Ammon's horn (tissue), 1 donor: ENCODE measurements at regions not wholly inside any gene's neighbourhood (a gene's known extent, or its start where the extent isn't known, plus 50 kb on each side); places are given as distances from the start of the nearest gene placed in this dataset.
A peak's percentile ranks its signal among the peaks of the same experiment; 100 is the strongest.

ENCODE experiments used
- DNase-seq: peaks from one replicate; pipeline ENCODE4 v3.0.0-alpha.2; 2016; ENCODE audit warnings: low spot score

GRCh38 chr4:140316799-140317198 lies 56.6 kb upstream of the SCOC start:
- DNase-seq, result no peak

GRCh38 chr4:140315970-140316369 lies 57.5 kb upstream of the SCOC start:
- no peak for DNase-seq

GRCh38 chr4:140315438-140315837 lies 58.0 kb upstream of the SCOC start:
- no peak for DNase-seq

- DNase-seq, result no peak
Observed at GRCh38 chr4:140315019-140315418, 58.4 kb upstream of the SCOC start.

GRCh38 chr4:140312100-140312499 lies 61.3 kb upstream of the SCOC start:
- no peak for DNase-seq

- no peak for DNase-seq
Observed at GRCh38 chr4:140311257-140311835, 62.1 kb upstream of the SCOC start.

GRCh38 chr4:140309124-140309870 lies 64.1 kb upstream of the SCOC start:
- DNase-seq, result no peak

GRCh38 chr4:140308366-140309123 lies 64.9 kb upstream of the SCOC start:
- DNase-seq, result peak; percentile 70

- DNase-seq, result no peak
Observed at GRCh38 chr4:140305053-140305452, 68.4 kb upstream of the SCOC start.

GRCh38 chr4:140304346-140304745 lies 69.1 kb upstream of the SCOC start:
- DNase-seq, result no peak

GRCh38 chr4:140302151-140302859 lies 71.1 kb upstream of the SCOC start:
- DNase-seq, result peak; percentile 62

- DNase-seq, result peak; percentile 9
Observed at GRCh38 chr4:140300271-140300970, 73.0 kb upstream of the SCOC start.

GRCh38 chr4:140298001-140298400 lies 75.4 kb upstream of the SCOC start:
- no peak for DNase-seq

- DNase-seq, result peak; percentile 36
Observed at GRCh38 chr4:140297221-140297570, 76.2 kb upstream of the SCOC start.

GRCh38 chr4:140296335-140297220 lies 76.9 kb upstream of the SCOC start:
- DNase-seq, result peak; percentile 15

GRCh38 chr4:140293979-140294378 lies 79.5 kb upstream of the SCOC start:
- DNase-seq, result no peak

- no peak for DNase-seq
Observed at GRCh38 chr4:140291259-140291658, 82.2 kb upstream of the SCOC start.

- no peak for DNase-seq
Observed at GRCh38 chr4:140289486-140289885, 84.0 kb upstream of the SCOC start.

GRCh38 chr4:140286456-140286855 lies 87.0 kb upstream of the SCOC start:
- peak; percentile 56 for DNase-seq

- DNase-seq, result no peak
Observed at GRCh38 chr4:140284456-140284855, 89.0 kb upstream of the SCOC start.
